ENCODE measurements at regions not wholly inside any gene's neighbourhood (a gene's known extent, or its start where the extent isn't known, plus 50 kb on each side); places are given as distances from the start of the nearest gene placed in this dataset.

DNA sequence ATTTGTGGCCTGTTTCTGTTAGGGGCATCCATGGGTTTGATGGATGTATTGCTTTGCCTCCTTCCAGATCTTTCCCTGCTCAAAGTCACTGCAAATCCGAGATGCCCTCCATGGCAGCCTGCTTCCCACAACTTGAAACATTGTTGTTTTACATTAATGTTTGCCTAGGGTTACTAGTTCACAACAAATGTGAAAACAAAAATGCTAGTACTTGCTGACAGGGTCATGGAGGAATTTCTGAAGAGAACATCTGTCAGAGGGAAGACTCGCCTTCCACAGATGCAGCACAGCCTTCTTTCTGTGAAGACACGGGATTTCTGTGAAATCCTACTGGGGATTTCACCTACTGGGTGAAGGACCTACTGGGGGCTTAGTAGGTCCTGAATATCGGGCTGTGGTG, 260.0 kb upstream of the FN1 start:
- TF ChIP-seq, protein P1, sequence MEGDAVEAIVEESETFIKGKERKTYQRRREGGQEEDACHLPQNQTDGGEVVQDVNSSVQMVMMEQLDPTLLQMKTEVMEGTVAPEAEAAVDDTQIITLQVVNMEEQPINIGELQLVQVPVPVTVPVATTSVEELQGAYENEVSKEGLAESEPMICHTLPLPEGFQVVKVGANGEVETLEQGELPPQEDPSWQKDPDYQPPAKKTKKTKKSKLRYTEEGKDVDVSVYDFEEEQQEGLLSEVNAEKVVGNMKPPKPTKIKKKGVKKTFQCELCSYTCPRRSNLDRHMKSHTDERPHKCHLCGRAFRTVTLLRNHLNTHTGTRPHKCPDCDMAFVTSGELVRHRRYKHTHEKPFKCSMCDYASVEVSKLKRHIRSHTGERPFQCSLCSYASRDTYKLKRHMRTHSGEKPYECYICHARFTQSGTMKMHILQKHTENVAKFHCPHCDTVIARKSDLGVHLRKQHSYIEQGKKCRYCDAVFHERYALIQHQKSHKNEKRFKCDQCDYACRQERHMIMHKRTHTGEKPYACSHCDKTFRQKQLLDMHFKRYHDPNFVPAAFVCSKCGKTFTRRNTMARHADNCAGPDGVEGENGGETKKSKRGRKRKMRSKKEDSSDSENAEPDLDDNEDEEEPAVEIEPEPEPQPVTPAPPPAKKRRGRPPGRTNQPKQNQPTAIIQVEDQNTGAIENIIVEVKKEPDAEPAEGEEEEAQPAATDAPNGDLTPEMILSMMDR (IDR thresholded peaks at IDR 0.05; ENCODE audit: poor library complexity, severe bottlenecking) = no peak
- TF ChIP-seq RAD21 (conservative IDR thresholded peaks at IDR 0.05) (no peak), EZH2 (IDR thresholded peaks at IDR 0.05; ENCODE audit: borderline replicate concordance, insufficient read depth, low read length, poor library complexity, severe bottlenecking) (no peak)

Data from neural cell (in vitro differentiated cells).